DOHH2 (cell line): ENCODE measurements at regions not wholly inside any gene's neighbourhood (a gene's known extent, or its start where the extent isn't known, plus 50 kb on each side); places are given as distances from the start of the nearest gene placed in this dataset.

Experiments used
- EZH2phosphoT487 ChIP-seq: fragments of 200-600 bp; sonication (generic); IDR thresholded peaks from 2 replicates; pipeline ENCODE4 v1.6.1; 2017; ENCODE audit warnings: borderline replicate concordance, mild to moderate bottlenecking, antibody characterized with exemption, low read length, moderate library complexity, mixed read lengths
- TF ChIP-seq, protein P1 (sequence below): fragments of 200-600 bp; sonication (generic); IDR thresholded peaks from one replicate; pipeline ENCODE4 v1.5.1; 2014; ENCODE audit warnings: antibody characterized with exemption, mild to moderate bottlenecking, low read depth, low read length; ENCODE audit not compliant: poor library complexity, severe bottlenecking

GRCh38 chr3:31295150-31295765 lies 237.5 kb upstream of the STT3B start:
- TF ChIP-seq, protein P1, sequence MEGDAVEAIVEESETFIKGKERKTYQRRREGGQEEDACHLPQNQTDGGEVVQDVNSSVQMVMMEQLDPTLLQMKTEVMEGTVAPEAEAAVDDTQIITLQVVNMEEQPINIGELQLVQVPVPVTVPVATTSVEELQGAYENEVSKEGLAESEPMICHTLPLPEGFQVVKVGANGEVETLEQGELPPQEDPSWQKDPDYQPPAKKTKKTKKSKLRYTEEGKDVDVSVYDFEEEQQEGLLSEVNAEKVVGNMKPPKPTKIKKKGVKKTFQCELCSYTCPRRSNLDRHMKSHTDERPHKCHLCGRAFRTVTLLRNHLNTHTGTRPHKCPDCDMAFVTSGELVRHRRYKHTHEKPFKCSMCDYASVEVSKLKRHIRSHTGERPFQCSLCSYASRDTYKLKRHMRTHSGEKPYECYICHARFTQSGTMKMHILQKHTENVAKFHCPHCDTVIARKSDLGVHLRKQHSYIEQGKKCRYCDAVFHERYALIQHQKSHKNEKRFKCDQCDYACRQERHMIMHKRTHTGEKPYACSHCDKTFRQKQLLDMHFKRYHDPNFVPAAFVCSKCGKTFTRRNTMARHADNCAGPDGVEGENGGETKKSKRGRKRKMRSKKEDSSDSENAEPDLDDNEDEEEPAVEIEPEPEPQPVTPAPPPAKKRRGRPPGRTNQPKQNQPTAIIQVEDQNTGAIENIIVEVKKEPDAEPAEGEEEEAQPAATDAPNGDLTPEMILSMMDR = no peak
- no peak for TF ChIP-seq EZH2phosphoT487
